ENCODE measurements at regions not wholly inside any gene's neighbourhood (a gene's known extent, or its start where the extent isn't known, plus 50 kb on each side); places are given as distances from the start of the nearest gene placed in this dataset.

- TF ChIP-seq, protein P1, sequence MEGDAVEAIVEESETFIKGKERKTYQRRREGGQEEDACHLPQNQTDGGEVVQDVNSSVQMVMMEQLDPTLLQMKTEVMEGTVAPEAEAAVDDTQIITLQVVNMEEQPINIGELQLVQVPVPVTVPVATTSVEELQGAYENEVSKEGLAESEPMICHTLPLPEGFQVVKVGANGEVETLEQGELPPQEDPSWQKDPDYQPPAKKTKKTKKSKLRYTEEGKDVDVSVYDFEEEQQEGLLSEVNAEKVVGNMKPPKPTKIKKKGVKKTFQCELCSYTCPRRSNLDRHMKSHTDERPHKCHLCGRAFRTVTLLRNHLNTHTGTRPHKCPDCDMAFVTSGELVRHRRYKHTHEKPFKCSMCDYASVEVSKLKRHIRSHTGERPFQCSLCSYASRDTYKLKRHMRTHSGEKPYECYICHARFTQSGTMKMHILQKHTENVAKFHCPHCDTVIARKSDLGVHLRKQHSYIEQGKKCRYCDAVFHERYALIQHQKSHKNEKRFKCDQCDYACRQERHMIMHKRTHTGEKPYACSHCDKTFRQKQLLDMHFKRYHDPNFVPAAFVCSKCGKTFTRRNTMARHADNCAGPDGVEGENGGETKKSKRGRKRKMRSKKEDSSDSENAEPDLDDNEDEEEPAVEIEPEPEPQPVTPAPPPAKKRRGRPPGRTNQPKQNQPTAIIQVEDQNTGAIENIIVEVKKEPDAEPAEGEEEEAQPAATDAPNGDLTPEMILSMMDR (conservative IDR thresholded peaks at IDR 0.05; ENCODE audit: low read depth, low read length), result no peak
- no peak for TF ChIP-seq EZH2 (IDR thresholded peaks at IDR 0.05; ENCODE audit: low read length, unreplicated experiment)
These were observed 217.3 kb downstream of the TTC32 start for GRCh38 chr2:19684516-19684915.

All from PC-3 (cell line).